GM19372 (cell line): ENCODE measurements at regions not wholly inside any gene's neighbourhood (a gene's known extent, or its start where the extent isn't known, plus 50 kb on each side); places are given as distances from the start of the nearest gene placed in this dataset.

Experiments
- ATAC-seq: cut with Tn5 transposase; IDR thresholded peaks from one replicate; pipeline ENCODE4 v1.9.1; 2021; ENCODE audit warnings: mild to moderate bottlenecking, low read depth, moderate library complexity; ENCODE audit not compliant: unreplicated experiment

- no peak for ATAC-seq
Observed at GRCh38 chr5:40306869-40307487, 372.7 kb upstream of the PTGER4 start.

- ATAC-seq = no peak
Observed at GRCh38 chr5:40292006-40292405, 387.7 kb upstream of the PTGER4 start.

- no peak for ATAC-seq
Observed at GRCh38 chr5:40291338-40291737, 388.4 kb upstream of the PTGER4 start.

GRCh38 chr5:40288800-40289485, 390.8 kb upstream of the PTGER4 start:
- ATAC-seq = no peak

- ATAC-seq = no peak
Observed at GRCh38 chr5:40284863-40285262, 394.9 kb upstream of the PTGER4 start.

- no peak for ATAC-seq
Observed at GRCh38 chr5:40278881-40279280, 400.8 kb upstream of the PTGER4 start.

- no peak for ATAC-seq
Observed at GRCh38 chr5:40277161-40277906, 402.4 kb upstream of the PTGER4 start.

- ATAC-seq = no peak
Observed at GRCh38 chr5:40276426-40277102, 403.2 kb upstream of the PTGER4 start.

GRCh38 chr5:40274568-40274967, 405.1 kb upstream of the PTGER4 start:
- no peak for ATAC-seq

GRCh38 chr5:40273936-40274335, 405.8 kb upstream of the PTGER4 start:
- no peak for ATAC-seq

GRCh38 chr5:40271476-40271875, 408.2 kb upstream of the PTGER4 start:
- ATAC-seq = no peak

- ATAC-seq = no peak
Observed at GRCh38 chr5:40270274-40270845, 409.4 kb upstream of the PTGER4 start.

- ATAC-seq = no peak
Observed at GRCh38 chr5:40268088-40268487, 411.6 kb upstream of the PTGER4 start.

- ATAC-seq = no peak
Observed at GRCh38 chr5:40266952-40267351, 412.8 kb upstream of the PTGER4 start.

GRCh38 chr5:40261984-40262383, 417.7 kb upstream of the PTGER4 start:
- no peak for ATAC-seq

- ATAC-seq = no peak
Observed at GRCh38 chr5:40260361-40260760, 419.4 kb upstream of the PTGER4 start.

- ATAC-seq = no peak
Observed at GRCh38 chr5:40258222-40258621, 421.5 kb upstream of the PTGER4 start.

GRCh38 chr5:40240671-40241070, 439.0 kb upstream of the PTGER4 start:
- no peak for ATAC-seq

GRCh38 chr5:40240111-40240510, 439.6 kb upstream of the PTGER4 start:
- no peak for ATAC-seq

- ATAC-seq = no peak
Observed at GRCh38 chr5:40238066-40238745, 441.5 kb upstream of the PTGER4 start.
